ENCODE measurements at regions not wholly inside any gene's neighbourhood (a gene's known extent, or its start where the extent isn't known, plus 50 kb on each side); places are given as distances from the start of the nearest gene placed in this dataset.

DNA sequence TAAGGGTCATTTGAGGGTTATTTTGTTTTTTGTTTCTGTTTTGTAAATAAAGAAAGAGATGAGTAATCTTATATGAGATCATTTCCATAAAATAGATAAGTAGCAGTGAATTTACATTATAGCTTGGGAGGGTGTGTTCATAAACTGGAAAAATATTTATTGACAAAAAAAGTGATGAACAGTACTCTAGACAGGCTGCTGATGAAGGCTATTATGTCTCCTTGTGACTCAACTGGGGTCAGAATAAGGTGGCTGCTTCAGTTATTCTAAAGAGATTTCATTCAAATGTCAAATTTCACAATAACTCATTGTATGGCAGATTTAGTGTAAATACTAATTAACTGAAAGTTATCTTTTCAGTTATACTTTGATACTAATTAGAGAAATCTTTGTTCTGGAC lies 251.1 kb upstream of the CMC1 start:
- intact Hi-C loops (cut with DNase I; ENCODE audit: low total_unique reads) = no loop called here
- TF ChIP-seq POLR2A (IDR thresholded peaks at IDR 0.05) = no peak
- TF ChIP-seq, protein P1, sequence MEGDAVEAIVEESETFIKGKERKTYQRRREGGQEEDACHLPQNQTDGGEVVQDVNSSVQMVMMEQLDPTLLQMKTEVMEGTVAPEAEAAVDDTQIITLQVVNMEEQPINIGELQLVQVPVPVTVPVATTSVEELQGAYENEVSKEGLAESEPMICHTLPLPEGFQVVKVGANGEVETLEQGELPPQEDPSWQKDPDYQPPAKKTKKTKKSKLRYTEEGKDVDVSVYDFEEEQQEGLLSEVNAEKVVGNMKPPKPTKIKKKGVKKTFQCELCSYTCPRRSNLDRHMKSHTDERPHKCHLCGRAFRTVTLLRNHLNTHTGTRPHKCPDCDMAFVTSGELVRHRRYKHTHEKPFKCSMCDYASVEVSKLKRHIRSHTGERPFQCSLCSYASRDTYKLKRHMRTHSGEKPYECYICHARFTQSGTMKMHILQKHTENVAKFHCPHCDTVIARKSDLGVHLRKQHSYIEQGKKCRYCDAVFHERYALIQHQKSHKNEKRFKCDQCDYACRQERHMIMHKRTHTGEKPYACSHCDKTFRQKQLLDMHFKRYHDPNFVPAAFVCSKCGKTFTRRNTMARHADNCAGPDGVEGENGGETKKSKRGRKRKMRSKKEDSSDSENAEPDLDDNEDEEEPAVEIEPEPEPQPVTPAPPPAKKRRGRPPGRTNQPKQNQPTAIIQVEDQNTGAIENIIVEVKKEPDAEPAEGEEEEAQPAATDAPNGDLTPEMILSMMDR (IDR thresholded peaks at IDR 0.05) = no peak
- TF ChIP-seq POLR2AphosphoS5 (IDR thresholded peaks at IDR 0.05) = no peak
- Histone ChIP-seq H3K36me3 (no peaks in the 10 kb centered on the region), H3K27me3 (no peaks in the 10 kb centered on the region), H3K27ac (no peak overlapping the region), H3K9me3 (no peaks in the 10 kb centered on the region), H3K4me3 (no peak overlapping the region), H3K4me1 (no peaks in the 10 kb centered on the region)
- no peak for DNase-seq (ENCODE audit: low spot score in 2 of 2)

DNA sequence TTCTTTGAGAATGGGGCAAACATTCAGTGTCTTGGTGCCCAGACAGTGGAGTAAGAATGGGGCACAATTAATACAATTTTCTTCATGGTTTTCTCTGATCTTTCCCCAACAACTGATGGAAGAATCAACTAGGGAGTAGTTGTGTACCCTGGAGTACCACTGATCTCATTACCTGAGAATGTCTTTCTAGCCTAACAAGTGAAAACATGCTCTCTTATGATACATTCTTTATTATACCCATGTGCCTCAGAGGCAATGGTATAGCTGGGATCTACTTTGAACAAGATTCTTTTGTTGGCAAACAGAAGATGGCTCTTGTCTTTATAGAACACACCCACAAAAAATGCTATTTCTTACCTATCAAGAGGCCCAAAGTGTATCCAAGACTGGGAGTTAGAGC lies 250.6 kb upstream of the CMC1 start:
- H3K4me3 ChIP-seq = no peak overlapping the region
- no peaks in the 10 kb centered on the region for H3K36me3 ChIP-seq
- H3K4me1 ChIP-seq = no peaks in the 10 kb centered on the region
- no peak for DNase-seq (ENCODE audit: low spot score in 2 of 2)
- no peaks in the 10 kb centered on the region for H3K27me3 ChIP-seq
- H3K9me3 ChIP-seq = no peaks in the 10 kb centered on the region
- TF ChIP-seq, protein P1 (IDR thresholded peaks at IDR 0.05) = no peak
- TF ChIP-seq POLR2AphosphoS5 (IDR thresholded peaks at IDR 0.05) (no peak), POLR2A (IDR thresholded peaks at IDR 0.05) (no peak)
- intact Hi-C loops (cut with DNase I; ENCODE audit: low total_unique reads) = no loop called here
- no peak overlapping the region for H3K27ac ChIP-seq

DNA sequence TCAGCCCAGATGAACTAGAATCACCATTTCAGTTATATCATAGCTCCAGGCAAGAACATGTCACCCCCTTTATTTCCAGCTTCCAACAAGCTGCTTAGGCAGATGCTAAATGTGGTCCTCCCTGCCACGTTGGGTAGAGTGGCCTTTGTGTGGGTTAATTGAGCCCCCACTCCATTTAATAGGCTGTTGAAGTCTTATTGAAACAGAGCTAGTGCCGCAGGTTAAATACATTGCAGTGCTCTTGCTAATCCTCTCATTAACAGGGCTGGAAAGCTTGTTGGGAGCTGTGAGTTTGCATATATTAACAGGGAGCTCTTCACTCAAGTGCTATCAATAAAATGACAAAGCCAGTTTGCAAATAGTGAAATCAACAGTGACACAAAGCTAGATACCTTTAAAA lies 248.4 kb upstream of the CMC1 start:
- no peak overlapping the region for H3K27ac ChIP-seq
- TF ChIP-seq POLR2AphosphoS5 (IDR thresholded peaks at IDR 0.05) = no peak
- TF ChIP-seq POLR2A (IDR thresholded peaks at IDR 0.05) = no peak
- TF ChIP-seq, protein P1 (IDR thresholded peaks at IDR 0.05) = no peak
- no peaks in the 10 kb centered on the region for H3K36me3 ChIP-seq
- no peak overlapping the region for H3K4me3 ChIP-seq
- no peaks in the 10 kb centered on the region for H3K9me3 ChIP-seq
- no peak for DNase-seq (ENCODE audit: low spot score in 2 of 2)
- intact Hi-C loops (cut with DNase I; ENCODE audit: low total_unique reads) = no loop called here
- H3K27me3 ChIP-seq = no peaks in the 10 kb centered on the region
- no peaks in the 10 kb centered on the region for H3K4me1 ChIP-seq

DNA sequence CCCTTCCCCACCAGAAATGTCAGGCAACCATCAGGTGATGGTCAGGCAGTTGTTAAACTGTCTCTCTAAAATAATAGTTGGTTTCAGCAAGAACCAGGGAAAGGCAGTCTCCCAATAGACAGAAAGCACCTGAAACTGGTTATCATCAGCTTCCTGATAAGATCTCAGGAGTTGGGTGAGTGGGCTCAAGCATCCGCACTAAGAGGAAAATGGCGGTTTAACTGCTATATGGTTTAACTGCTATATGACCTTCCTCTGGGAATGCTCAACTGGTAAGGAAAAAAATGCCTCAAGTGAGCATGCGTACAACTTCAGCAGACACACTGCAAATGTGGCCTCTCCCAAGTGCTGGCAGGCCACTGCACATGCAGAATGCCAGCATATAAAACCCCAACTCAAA lies 240.8 kb upstream of the CMC1 start:
- H3K4me3 ChIP-seq = no peak overlapping the region
- peaks cover 0 to 13% of the 10 kb centered on the region in 2 donors for H3K9me3 ChIP-seq
- TF ChIP-seq POLR2A (IDR thresholded peaks at IDR 0.05) (no peak), POLR2AphosphoS5 (IDR thresholded peaks at IDR 0.05) (no peak)
- TF ChIP-seq, protein P1 (IDR thresholded peaks at IDR 0.05) = no peak
- H3K27me3 ChIP-seq = no peaks in the 10 kb centered on the region
- H3K27ac ChIP-seq = no peak overlapping the region
- no peaks in the 10 kb centered on the region for H3K4me1 ChIP-seq
- no peak for DNase-seq (ENCODE audit: low spot score in 2 of 2)
- intact Hi-C loops (cut with DNase I; ENCODE audit: low total_unique reads) = no loop called here
- no peaks in the 10 kb centered on the region for H3K36me3 ChIP-seq

DNA sequence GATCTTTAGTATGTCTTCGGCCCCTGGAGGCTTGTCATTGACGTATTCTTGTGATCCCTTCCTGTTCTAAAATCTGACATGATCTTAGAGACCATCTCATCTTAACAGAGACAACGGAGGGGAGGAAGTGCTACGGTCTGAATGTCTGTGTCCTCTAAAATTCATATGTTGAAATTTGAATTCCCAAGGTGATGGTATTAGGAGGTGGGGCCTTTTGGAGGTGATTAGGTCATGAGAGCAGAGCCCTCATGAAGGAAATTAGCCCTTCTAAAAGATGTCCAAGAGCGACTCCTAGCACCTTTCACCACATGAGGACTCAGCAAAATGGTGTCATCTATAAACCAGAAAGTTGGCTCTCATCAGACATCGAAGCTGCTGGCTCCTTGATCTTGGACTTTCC lies 233.2 kb upstream of the CMC1 start:
- intact Hi-C loops (cut with DNase I; ENCODE audit: low total_unique reads) = no loop called here
- peaks cover 0 to 3% of the 10 kb centered on the region in 2 donors for H3K9me3 ChIP-seq
- no peaks in the 10 kb centered on the region for H3K36me3 ChIP-seq
- no peak overlapping the region for H3K4me3 ChIP-seq
- no peak overlapping the region for H3K27ac ChIP-seq
- H3K4me1 ChIP-seq = no peaks in the 10 kb centered on the region
- TF ChIP-seq POLR2AphosphoS5 (IDR thresholded peaks at IDR 0.05) (no peak), POLR2A (IDR thresholded peaks at IDR 0.05) (no peak)
- TF ChIP-seq, protein P1 (IDR thresholded peaks at IDR 0.05) = no peak
- no peak for DNase-seq (ENCODE audit: low spot score in 2 of 2)
- no peaks in the 10 kb centered on the region for H3K27me3 ChIP-seq

All from breast epithelium (tissue), 4 donors.